ENCODE measurements at regions not wholly inside any gene's neighbourhood (a gene's known extent, or its start where the extent isn't known, plus 50 kb on each side); places are given as distances from the start of the nearest gene placed in this dataset.

DNA sequence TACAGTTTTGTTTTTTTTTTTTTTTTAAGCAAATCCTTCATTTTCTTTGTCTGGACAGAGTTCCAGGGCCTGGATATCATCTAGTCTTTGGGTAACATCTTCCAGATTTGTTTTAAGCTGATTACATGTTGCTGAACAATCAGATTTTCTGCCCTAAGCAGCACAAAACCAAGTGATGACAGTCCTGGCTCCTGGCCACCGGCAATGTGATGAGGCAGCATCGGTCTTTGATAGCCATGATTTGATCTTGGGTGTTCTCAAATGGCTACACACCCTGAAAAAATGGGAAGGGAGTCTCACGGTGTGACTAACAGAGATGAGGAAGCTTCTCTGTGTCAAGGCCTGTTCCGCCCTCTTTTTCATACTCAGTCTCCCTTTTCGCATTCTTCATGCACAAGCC, 708.6 kb upstream of the ZEB2 start:
- TF ChIP-seq POLR2AphosphoS5 (IDR thresholded peaks at IDR 0.05) = no peak
- no peak for TF ChIP-seq POLR2A (IDR thresholded peaks at IDR 0.05)
- TF ChIP-seq, protein P1, sequence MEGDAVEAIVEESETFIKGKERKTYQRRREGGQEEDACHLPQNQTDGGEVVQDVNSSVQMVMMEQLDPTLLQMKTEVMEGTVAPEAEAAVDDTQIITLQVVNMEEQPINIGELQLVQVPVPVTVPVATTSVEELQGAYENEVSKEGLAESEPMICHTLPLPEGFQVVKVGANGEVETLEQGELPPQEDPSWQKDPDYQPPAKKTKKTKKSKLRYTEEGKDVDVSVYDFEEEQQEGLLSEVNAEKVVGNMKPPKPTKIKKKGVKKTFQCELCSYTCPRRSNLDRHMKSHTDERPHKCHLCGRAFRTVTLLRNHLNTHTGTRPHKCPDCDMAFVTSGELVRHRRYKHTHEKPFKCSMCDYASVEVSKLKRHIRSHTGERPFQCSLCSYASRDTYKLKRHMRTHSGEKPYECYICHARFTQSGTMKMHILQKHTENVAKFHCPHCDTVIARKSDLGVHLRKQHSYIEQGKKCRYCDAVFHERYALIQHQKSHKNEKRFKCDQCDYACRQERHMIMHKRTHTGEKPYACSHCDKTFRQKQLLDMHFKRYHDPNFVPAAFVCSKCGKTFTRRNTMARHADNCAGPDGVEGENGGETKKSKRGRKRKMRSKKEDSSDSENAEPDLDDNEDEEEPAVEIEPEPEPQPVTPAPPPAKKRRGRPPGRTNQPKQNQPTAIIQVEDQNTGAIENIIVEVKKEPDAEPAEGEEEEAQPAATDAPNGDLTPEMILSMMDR (IDR thresholded peaks at IDR 0.05) = no peak

Measured in sigmoid colon (tissue), 4 donors.